NCI-H2227 treated with DMSO at 0.1 percent for 48 hours (cell line): ENCODE measurements at regions not wholly inside any gene's neighbourhood (a gene's known extent, or its start where the extent isn't known, plus 50 kb on each side); places are given as distances from the start of the nearest gene placed in this dataset.
"Not testable (repeated sequence)": the region's sequence is repeated elsewhere in the genome, so short reads cannot be mapped to it uniquely, and the experiment has no call there.

ENCODE experiments used
- DNase-seq: peaks from one replicate; lab custom pipeline; 2025; lab: John Stamatoyannopoulos, UW

DNA sequence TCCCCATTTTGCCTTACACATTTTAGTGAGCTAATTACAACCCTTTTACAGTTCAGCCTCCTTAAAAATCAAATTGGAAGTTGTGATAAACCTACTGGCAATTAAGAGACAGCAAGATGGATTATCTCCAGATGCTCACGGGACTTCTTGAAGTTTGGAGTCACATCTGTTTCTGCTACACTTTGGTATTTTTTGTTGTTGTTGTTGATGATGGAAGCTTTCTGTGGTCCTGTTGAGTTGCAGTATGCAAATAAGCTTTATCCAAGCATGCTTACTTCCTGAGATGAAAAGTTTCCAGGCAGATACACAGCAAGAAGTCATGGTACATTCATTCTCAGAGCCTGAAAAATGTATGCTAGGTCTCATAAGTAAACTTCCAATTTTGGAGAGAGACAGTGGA, 670.0 kb upstream of the AMOT start:
- no peak for DNase-seq

DNA sequence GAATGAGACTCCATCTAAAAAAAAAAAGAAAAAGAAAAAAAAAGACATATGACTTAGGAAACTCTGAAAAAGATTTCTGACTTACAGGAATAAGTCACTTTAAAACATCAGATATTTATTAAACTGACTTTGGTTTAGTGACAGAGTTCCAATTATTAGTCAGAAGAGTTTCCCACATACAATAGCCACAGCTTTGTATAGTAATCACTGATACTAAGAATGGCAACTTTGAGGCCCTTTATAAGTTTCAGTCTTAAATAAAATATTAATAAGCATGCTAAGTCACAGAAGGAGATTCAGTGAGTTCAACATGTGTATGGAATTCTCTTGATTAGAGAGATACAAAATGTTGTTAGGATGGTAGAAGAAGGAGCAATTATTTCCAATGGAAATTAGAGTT, 652.3 kb upstream of the AMOT start:
- DNase-seq: no peak

DNA sequence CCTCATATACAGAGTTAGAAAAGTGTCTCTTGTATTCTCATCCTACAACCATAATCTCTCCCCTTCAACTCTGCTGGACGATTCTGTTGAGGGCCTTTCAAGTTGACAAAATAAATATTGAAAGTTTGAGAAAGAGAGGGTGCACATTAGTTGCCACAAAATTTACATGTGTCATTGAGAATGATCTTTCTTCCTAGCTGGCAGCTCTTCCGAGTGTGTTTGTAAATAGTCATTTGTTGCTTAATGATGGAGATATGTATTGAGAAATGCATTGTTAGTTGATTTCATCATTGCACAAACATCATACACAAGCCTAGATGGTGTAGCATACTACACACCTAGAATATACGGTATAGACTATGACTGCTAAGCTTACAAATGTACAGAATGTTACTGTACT, 632.8 kb upstream of the AMOT start:
- DNase-seq: no peak

DNA sequence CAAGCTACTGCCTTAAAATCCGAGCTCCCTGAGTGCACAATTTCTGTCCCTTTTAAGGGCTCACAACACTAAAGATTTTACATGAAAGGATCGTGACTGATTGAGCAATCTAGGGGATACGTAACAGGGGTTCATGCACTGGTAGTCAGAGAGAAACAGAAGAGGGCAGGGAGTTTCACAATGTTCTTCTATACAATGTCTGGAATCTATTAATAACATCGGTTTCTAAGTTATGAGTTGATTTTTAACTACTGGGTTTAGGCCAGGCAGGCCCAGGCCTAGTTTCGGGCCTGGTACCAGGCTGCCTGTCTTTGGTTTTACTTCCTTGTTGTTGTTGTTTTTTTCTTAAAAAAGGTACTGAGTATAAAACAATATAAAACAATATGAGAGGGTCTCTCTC, 632.4 kb upstream of the AMOT start:
- not testable (repeated sequence) for DNase-seq

DNA sequence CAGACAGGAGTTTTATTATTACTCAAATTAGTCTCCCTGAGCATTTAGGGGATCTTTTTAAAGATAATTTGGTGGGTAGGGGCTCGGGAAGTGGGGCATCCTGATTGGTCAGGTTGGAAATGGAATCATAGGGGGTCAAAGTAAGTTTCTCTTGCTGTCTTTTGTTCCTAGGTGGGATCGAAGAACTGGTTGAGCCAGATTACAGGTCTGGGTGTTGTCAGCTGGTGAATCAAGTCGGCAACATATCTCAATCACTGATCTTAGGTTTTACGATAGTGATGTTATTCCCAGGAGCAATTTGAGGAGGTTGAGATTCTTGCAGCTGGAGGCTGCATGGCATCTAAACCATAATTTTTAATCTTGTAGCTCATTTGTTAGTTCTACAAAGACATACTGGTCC, 629.5 kb upstream of the AMOT start:
- DNase-seq: no peak

DNA sequence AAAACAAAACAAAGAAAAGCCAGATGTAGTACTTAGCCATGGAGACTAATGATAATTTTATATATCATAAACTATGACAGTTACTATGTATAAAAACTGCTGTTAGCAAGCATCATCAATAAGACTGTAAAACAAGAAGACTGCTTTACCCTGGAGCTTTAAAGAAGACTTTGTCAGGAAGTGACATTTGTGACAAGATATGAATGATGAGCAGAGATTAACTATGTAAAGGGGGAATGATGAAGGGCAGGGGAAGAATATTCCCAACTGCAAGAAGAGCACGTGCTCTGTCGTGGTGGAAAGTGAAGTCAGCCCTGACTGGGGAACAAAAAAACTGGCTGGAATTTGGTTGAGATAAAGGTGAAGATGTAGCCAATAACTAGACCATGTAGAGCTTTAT, 617.1 kb upstream of the AMOT start:
- no peak for DNase-seq

DNA sequence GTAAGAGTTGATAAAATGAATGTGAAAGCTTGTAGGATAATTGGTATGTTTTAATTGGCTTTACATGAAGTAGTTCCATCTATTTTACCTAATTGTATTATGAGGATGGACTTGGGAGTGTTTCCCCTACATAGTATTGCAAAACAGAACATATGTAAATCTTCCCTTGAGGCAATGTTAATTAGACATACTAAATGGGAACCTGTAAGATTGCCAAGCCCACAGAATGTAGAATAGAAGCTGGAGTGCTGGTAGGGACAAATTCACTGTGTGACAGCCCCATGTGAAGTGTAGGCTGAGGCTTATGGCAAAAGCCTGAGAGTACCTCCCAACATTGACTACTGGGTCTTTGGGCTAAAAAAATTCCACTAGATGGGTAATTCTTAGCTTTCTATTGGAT, 615.0 kb upstream of the AMOT start:
- no peak for DNase-seq

DNA sequence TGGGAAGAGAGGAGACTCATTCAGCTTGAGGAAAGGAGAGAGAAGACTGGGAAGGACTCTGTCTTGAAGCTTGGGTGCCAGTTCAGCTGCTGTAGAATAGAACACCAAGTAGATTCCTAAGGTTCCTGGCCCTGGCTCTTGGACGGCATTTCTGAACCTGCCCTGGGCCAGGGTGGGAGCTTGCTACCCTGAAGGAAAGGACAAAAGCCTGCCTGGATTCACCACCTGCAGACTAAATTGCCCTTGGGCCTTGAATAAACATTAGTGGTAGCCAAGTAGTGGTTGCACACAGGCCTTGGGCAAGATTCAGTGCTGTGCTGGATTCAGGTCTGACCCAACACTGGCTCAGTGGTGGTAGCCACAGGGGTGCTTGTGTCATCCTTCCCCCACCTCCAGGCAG, 588.4 kb upstream of the AMOT start:
- no peak for DNase-seq

DNA sequence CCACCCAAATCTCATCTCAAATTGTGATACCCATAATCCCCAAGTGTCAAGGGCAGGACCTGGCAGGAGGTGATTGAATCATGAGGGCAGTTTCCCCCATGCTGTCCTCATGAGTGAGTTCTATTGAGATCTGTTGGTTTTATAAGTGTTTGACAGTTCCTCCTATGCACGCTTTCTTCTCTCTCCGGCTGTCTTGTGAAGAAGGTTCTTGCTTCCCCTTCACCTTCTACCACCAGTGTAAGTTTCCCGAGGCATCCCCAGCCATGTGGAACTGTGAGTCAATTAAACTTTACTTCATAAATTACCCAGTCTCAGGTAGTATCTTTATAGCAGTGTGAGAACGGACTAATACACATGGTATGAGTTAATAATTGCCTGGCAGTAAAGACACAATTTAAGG, 581.7 kb upstream of the AMOT start:
- DNase-seq: no peak

DNA sequence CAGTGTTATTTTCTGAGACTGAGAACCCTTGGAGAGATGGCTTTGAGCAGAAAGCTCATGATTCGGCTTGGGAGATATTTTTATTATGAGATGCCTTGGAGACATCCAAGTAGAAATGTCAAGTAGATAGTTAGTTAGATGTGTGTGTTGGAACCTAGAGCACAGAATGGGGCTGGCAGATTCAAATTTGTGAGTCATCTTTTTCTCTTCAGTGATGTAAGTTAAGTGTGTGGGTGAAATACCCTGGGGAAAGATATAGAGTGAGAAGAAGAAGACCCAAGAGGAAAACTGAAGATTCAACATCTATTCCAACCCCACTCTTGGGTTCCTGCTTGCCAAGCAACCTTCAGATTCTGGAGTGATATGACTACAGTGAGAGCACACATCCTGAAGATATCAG, 580.8 kb upstream of the AMOT start:
- DNase-seq: no peak

DNA sequence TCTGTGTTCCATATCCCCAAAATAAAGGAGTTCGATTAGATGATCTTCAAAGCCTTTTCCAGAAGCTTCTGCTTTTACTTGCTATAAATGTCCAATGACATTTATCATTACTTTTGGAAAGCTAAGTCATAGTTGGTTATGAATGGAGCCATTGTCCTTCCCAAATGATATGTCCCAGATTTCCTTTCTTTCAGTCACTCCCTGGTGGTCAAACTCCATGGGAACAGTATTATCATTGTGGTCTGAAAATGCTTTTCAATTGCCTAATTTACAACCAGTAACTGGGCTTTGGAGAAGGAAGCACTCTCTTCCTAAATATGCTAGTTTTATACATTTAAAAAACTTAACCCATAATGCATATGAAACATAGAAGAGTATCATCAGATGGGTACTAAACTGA, 571.5 kb upstream of the AMOT start:
- no peak for DNase-seq

DNA sequence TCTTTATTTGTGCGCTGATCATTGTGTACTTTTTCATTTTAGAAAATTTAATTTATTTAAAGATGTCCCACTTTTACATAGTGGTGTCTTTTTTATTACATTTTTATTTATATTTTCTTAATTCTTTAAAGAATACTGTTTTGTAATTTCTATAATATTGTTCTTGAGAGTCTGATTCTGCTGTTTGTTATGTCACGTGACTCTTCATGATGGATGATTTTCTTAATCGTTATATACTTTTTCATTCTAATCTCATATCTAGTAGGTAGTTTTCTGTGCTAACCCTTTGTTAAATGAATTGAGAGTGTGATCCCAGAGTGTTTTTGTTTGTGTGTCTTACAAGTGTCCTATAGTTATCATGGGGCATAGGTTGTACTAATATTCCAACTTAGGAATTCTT, 568.2 kb upstream of the AMOT start:
- DNase-seq: no peak

DNA sequence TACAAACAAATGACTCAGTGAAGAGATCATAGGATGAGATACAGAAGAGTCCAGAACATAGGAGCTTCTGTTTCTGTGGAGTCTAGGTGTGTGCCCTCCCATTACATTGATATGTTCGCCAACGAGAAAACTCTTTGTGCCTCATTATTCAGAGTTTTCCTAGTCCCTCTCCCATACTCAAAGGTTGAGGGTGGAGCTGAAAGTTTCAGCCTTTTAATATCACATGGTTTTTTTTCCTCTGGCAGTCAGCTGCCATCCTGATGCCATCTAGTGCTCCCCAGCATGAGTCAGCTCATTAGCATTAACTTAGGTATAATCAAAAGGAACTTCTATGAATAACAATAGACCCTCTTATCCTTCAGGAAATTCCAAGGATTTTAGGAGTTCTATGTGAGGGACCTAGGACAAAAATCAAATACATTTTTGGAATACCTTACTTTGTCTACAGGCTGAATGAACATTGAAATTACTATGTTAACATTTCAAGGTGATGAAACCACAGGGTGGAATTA, 559.6 kb upstream of the AMOT start:
- DNase-seq: no peak

DNA sequence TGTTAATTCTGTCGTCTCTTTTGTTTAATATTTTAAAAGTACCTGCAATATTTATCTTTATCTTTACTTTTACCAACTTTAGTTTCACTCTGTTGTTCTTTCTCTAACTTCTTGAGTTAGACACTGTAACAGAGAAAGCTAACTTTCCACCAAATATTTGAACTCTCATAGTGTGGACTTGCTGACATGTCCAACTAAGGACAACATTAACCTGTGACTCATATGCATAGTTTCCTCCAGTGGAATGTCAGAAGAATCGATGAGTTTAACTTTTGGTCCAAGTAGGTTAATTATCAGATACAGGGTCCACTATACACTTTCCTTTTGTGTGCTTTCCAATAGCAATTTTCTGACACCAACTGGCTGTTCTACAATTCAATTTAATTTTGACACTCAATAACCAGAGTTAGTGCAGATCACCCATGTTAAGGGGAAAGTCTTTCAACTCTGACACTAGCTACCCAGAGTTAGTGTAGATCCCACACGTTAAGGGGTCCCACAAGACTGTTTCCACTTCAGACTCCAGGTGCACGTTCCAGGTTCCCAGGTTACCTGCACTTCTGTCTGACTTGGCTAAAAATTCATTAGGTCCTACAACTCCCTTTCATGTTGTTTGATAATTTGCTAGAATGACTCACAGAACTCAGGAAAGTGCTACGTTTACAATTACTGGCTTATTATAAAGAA, 559.0 kb upstream of the AMOT start:
- DNase-seq: no peak

DNA sequence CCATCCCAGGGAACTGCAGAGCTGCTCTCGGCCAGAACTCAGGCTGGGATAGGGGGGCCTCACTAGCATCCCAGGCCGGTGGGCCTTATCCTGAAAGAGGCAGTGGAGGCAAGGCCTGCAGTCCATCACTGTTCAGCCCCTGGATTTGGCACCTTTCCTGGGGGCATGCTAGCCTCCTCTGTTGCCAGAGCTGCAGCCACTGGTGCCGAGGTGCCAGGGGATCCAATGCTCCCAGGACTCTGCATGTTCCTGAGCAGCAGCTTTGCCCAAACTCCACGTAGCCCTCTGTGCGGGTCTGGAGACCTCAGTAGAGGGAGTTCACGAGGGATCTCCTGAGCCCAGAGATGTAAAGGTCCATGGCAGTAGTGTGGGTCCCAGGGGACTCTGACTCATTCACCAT, 551.7 kb upstream of the AMOT start:
- no peak for DNase-seq

DNA sequence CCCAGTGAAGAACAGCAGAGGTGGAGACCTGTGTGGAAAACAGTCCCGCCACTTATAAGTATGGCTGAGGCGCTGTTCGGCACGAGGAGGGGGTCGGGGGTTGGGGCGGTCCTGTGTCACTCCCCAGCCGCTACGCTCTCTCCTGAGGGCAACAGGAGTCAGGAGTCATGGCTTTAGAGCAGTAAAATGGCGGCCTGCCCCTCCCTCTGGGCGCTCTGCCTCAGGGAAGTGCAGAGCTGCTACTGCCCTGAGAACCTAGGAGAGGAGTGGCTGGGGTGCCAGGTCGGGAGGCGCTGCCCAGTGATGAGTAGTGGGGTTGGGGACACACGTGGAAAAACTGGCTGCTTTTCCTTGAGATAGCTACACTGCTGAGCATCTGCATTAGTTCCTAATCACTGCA, 551.2 kb upstream of the AMOT start:
- DNase-seq: no peak

DNA sequence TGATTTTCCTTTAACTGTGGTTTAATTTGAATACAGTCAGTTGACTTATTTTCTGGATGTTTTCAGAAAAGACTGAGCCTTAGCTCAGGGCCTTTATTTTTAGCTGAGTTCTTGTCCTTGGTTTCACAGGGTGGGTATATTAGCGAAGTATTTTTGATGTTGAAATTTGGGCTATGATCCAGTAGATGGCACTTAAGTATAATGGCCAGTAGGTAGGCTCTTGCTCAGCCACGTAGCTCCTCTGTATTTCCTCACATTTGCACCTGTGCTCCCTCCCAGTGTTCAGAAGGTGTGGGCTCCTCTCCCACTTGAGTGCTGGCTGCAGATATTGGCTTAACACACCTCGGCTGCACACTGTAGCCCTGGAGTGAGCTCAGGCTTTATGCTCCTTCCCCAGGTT, 549.9 kb upstream of the AMOT start:
- no peak for DNase-seq

DNA sequence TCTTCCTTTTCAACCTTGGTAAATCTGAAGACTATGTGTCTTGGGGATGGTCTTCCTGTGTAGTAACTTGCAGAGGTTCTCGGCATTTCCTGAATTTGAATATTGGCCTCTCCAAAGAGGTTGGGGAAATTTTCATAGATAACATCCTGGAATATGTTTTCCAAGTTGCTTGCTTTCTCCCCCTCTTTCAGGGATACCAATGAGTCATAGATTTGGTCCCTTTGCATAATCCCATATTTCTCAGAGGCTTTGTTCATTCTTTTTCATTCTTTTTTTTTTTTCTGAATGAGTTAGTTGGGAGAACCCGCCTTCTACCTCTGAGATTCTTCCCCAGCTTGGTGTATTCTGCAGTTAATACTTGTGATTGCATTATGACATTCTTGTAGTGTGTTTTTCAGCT, 549.2 kb upstream of the AMOT start:
- no peak for DNase-seq

DNA sequence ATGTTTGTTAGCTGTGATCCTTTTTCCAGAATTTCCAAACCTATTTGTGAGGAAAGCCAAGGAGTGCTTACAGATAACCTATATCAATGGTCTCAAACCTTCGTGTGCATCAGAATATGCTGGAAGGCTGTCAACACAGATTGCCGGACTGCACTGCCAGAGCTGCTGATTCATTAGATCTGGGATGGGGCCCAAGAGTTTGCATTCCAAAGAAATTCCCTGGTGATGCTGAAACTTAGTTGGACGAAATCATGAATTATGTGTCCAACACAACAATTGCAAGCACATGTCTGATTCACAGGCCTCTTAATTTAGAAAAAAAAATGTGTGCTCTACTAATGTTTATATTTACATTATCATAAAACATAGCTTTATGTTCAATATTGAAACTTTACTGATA, 544.0 kb upstream of the AMOT start:
- DNase-seq: no peak

DNA sequence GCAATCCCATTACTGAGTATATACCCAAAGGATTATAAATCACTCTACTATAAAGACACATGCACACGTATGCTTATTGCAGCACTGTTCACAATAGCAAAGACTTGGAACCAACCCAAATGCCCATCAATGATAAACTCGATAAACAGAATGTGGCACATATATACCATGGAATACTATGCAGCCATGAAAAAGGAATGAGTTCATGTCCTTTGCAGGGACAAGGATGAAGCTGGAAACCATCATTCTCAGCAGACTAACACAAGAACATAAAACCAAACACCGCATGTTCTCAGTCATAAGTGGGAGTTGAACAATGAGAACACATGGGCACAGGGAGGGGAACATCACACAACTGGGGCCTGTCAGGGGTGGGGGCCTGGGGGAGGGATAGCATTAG, 532.8 kb upstream of the AMOT start:
- DNase-seq: not testable (repeated sequence)

DNA sequence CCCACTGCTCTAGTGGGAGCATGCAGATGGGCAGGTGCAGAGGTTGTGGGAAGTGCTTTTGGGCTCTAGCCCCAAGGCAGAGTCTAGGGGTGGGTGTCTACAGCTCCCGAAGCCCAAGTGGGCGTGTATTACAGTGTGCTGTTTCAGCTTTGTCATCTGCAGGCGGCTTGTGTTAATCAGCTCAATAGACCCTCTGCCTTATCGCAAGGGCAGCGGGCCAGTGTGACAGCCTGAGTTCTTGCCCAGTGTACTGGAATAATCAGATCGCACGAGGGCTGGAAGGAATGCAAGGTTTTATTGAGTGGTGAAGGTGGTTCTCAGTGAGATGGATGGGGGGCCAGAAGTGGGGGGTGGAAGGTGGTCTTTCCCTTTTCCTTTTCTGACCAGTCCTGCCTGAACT, 529.4 kb upstream of the AMOT start:
- no peak for DNase-seq

DNA sequence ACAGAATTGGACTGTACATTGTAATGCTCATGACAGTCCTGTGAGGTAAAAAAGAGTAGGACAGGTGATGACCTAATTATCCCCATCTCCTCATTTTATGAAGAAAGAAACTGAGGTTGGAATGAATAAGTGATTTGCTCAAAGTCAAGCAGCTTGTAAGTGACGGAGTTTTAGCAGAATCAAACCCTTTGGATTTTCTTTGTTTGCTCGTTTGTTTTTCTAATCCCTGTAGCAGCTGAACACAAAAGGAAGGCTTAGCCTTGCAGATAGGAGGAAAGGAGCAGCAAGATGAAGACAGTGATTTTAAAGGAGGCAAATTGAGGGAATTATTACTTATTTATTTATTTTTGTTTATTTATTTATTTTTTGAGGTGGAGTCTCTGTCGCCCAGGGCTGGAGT, 528.4 kb upstream of the AMOT start:
- DNase-seq: no peak

DNA sequence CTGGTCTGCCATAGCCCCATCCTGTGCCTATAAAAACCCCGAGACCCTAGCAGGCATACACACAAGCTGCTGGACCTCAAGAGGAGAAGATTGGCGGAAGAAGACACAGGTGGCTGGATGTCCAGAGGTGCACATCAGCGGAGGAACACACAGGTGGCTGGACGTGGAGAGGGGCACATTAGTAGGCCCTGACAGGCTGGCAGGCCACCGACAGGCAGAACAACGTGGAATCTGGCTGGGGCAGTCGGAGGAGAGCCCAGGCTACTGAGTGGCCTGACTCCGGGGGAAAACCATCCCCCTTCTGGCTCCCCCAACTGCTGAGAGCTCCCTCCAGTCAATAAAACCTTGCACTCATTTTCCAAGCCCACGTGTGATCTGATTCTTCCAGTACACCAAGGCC, 512.5 kb upstream of the AMOT start:
- DNase-seq: no peak

DNA sequence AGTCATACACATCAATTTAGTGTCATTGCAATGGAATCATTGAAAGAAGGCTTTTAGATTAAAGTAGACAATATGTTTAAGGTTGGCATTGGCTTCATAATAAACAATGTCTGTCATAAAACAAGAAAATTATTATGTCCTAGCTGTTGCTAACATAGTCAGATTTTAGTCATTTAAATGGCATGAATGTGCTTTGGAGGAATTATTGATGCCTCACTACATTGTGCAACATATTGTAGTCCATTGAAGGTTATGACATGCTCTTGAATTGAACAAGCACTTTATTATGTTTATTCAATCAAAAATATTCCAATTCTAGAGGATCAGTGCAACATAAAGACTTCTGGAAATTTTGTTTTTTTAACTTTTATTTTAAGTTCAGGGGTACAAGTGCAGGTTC, 489.8 kb upstream of the AMOT start:
- DNase-seq: no peak

DNA sequence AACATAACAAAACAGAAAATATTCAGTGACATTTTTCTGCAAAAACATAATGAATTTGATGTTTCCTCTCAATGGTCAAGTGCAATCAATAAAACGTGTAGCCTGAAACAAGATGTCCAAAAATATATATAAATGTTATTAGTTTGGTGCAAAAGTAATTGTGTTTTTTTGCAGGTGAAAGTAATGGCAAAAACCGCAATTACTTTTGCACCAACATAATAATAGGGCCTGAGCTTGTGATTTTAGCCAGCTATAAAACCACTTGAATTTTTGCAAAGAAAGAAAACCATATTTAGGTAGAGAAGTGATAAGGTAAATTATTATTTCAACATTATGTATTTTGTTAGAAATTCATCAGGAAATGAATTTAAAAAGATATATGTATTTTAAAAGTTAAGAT, 475.3 kb upstream of the AMOT start:
- no peak for DNase-seq
